ENCODE measurements at regions not wholly inside any gene's neighbourhood (a gene's known extent, or its start where the extent isn't known, plus 50 kb on each side); places are given as distances from the start of the nearest gene placed in this dataset.

DNA sequence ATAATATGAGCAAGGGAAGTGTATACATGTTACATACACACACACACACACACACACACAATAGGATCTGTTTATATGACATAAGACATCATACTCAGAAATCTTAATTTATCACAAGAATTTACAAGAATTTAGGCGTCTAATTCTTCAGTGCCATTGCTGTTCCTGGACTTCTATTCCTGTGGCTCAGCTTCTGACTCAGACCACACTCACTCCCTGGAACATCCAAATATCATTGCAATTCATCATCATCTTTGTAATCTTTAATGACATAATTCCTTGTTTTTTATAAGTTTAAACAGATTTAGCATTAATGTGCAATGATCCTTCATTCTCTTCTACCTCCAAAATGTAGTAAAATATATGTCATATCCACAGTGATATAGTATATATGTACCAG, 544.2 kb downstream of the FOXG1 start:
- no peak for DNase-seq (ENCODE audit: extremely low read depth in 1 of 11, low read depth in 9 of 11, low spot score in 4 of 11)

DNA sequence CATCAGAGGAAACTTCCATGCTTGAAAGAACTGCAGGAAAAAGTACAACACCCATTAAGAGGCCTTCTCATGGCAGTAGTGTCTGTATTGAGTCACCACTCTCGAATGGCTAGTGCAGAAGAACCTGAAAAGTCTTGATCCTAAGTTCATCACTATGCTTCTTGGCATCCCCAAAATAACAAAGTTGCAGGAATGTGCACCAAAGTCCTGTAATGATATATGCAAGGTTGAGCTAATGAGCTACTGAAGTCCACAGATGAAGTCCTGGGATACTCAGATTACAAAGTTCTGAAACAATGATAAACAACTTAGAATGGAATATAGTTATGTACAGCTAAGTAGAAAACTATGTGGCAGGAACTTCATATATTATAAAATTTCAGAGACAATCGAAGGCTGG, 545.4 kb downstream of the FOXG1 start:
- DNase-seq (ENCODE audit: extremely low read depth in 1 of 11, low read depth in 9 of 11, low spot score in 4 of 11) = no peak

DNA sequence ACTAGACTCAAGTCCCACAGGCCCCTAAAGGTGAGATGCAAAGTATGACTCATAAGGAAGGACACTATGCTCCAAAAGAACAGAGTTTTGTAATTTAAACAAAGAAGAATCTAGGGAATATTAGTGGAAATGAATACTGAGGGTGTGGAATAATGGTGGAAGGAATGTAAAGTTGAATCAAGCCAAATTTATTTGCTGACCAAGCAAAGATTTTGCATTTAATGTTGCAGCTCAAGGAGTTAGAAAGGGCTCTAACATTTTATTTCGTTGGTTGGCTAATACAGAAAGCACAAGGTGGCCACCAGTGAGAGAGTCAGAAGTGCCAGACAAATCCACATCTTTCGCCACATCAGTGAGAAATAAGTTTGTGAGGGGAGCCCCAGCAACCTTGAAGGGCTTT, 550.3 kb downstream of the FOXG1 start:
- no peak for DNase-seq (ENCODE audit: extremely low read depth in 1 of 11, low read depth in 9 of 11, low spot score in 4 of 11)

DNA sequence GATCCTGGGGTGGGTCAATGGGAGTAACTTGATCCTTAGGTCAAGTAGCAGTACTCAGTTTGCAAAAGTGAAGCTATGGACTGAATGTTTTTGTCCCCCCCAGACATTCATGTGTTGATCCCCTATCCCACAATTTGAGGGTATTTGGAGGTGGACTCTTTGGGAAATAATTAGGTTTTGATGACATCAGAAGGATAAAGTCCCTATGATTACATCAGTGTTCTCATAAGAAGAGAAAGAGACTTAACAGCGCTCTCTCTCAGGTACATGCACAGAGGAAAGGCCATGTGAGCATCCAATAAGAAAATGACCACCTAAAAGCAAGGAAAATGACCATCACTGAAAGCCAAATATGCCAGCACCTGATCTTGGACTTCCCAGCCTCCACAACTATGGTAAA, 550.8 kb downstream of the FOXG1 start:
- no peak for DNase-seq (ENCODE audit: extremely low read depth in 1 of 11, low read depth in 9 of 11, low spot score in 4 of 11)

DNA sequence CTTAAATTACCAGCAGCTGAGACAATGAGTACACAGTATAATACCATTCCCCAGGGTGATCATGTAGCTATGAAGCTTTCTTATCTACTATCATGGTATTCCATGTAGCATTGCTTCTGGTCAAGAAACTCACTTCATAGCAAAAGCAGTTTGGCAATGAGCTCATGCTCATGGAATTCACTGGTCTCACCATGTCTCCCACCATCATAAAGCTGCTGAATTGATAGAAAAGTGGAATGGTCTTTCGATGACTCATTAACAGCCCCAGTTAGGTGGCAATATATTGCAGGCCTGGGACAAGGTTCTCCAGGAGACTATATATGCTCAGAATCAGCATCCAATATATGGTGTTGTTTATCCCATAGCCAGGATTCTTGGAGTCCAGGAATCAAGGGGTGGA, 553.7 kb downstream of the FOXG1 start:
- DNase-seq (ENCODE audit: extremely low read depth in 1 of 11, low read depth in 9 of 11, low spot score in 4 of 11) = no peak

DNA sequence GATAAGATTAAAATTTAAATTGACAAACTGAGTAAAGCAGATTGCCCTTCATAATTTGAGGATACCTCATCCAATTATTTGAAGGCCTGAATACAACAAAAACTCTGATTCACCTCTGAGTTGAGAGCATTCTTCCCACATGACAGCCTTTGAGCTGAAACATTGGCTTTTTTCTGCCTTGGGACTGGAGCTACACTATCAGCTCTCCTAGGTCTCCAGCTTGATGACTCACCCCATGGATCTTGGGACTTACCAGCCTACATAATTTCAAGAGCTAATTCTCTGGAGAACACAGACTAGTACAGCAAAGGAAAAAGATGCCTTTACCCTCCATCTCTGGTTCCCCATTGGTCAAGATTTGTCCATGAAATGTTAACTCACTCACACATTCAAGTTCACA, 555.1 kb downstream of the FOXG1 start:
- no peak for DNase-seq (ENCODE audit: extremely low read depth in 1 of 11, low read depth in 9 of 11, low spot score in 4 of 11)

DNA sequence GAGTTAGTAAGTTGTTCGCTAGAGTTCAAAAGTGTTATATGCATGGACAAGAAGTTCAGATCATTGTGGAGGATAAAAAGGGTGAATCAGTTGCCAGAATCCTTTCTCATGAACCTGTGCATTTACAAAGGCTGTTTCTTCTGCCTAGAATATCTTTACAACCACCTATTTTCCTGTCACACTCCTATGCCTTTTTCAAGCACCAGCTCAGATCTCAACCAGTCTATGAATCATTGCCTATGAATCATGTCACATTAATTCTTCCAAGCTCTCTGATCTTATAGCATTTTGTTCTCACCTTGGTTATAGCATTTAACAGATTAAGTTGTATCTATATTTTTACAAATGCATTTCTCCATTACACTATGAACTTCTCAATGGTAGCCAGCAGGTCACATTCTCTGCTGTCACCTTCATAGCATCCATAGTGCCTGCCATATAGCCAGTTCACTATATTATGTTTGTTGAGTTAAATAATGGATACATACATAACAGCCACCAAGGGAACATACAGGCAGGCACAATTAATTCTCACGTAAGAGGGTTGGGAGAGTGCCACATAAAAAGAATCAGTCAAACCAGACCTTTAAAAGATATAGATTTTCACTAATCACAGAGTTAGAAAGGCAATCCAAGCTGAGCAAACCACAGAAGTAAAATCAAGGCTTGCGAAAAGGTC, 573.0 kb downstream of the FOXG1 start:
- DNase-seq (ENCODE audit: extremely low read depth in 1 of 11, low read depth in 9 of 11, low spot score in 4 of 11) = no peak

DNA sequence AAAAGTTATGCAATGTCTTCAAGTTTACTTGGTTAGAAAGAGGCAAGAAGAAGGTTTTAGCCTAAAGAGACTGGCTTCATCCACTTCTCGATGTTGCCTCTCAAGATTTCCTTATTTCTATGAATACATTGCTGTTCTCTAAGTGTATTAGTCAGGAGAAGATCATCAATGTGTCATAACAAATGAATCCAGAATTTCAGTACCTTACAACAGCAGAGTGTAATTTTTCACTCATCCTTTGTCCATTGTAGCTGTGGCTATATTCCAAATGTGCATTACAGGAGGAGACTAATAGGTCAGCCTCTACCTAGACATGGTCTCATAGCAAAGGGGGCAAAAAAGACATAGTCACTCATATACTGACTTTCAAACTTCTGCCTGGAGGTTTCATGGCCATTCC, 579.1 kb downstream of the PRKD1 start:
- DNase-seq (ENCODE audit: extremely low read depth in 1 of 11, low read depth in 9 of 11, low spot score in 4 of 11) = no peak

DNA sequence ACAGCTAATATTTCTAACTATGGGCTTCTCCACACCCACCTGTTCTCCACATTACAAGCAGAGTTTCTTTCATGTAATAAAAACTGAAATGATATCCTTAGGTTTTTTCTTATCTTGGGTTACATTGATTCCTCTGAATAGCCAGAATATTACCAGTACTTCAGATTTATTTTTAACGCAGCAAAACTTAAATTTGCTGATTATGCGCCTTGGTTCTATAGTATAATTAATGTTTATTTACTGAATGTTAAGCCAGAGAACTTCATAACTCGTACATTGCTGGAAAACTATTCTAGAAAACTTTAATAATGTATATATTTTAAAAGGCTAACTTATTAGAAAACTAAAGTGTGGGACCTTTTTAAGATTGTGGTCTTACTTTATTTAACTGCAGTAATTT, 577.2 kb downstream of the PRKD1 start:
- DNase-seq (ENCODE audit: extremely low read depth in 1 of 11, low read depth in 9 of 11, low spot score in 4 of 11) = no peak

DNA sequence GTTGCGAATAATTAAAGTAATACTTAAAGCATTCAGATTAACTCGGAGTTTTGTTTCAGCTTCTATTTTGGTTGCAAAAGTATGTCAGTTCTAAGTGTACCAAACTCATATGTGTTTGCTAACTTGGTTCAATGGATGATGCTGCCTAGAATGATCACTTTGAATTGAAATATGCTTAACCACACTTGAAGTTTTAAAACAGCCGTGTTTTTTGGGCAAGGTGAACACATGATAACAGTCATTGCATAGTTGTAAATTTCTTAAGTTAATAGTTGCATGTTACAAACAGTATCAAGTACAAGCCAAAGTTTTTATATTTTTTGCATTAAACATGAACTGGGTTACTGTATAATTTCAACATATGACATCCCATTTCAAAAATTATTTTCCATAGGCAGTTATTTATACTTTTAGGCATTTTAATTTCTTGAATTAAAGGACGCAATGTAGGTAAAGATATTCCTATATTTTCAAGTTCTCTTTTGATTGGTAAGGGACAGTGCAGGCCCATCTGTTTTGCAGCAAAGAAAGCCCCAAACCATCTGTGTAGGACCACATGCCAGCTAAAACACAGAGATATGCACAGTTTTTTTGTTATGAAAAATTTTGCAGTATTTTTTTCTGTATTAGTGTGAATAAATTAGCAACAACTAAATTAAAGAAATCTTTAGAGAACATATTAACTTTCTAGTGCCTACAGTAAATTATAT, 575.5 kb downstream of the PRKD1 start:
- no peak for DNase-seq (ENCODE audit: extremely low read depth in 1 of 11, low read depth in 9 of 11, low spot score in 4 of 11)

DNA sequence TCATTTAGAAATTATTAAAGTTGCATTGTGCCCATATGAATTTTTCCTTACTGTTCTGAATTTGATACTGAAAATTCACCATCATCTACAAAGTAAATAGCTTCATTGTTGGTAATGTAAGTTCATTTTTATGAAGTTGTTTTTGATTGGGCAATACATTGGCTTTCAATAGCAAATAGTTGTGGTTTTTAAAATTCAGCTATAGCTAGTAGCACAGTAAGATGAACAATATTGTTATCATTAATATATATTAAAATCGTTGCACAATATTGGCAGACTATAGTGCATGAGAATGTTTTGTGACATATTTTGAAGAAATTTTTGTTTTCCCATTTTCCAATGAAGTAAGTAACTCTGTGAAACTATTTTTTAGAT, 575.0 kb downstream of the PRKD1 start:
- no peak for DNase-seq (ENCODE audit: extremely low read depth in 1 of 11, low read depth in 9 of 11, low spot score in 4 of 11)

DNA sequence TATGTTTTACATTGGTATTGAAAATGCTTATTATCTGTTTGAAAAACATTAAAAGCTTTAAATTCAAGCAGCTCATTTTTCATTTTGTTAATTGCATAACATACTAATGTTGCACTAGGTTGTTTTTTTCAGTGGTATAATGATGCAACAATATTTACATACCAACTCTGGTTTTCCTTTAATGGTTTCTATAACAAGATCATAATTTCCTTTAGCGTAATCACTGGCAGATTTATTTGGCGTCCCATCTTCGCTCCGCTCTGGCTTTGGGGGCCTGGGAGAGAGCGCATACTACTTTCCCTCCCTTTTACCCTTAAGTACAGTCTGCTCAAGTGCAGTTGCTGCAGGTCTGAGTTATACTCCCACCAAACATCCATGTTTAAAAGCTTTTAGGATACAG, 574.1 kb downstream of the PRKD1 start:
- DNase-seq (ENCODE audit: extremely low read depth in 1 of 11, low read depth in 9 of 11, low spot score in 4 of 11) = no peak

DNA sequence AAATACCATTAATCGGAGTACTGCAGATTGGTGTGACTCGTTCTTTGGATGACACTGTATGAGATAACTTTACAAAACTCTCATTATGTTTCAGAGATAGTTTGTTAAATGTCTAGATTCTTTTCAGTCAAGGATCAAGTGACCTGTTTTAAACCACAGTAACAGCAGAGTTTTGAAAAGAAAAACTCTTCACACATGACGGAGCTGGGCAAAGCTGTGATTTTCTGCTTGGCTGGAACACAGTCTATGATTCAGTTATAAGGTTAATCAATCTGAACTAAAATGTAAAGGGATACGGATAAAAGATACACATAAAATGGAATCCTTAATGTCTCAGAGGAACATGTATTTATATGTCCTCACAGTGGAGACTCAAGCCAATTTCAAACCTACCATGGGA, 573.2 kb downstream of the PRKD1 start:
- peak in 2 of 11 donors; percentile 0 to 9 for DNase-seq (ENCODE audit: extremely low read depth in 1 of 11, low read depth in 9 of 11, low spot score in 4 of 11)

DNA sequence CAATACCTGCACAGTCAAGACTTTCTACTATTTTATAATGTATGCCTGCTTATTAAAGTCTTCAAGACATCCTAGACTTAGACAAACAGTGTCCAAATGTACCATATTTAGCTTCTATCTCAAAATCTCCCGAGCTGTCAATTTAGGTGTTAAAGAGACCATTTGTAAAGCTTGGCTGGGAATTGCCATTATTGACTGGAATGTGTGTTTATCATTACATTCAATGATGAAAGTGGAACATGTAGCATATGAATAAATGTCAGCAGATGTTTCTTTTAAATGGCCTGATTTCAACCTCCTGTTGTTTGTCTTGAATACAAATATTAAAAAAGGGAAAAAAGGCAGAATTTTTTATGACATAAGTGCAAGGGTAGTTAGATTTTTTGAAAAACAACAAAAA, 572.3 kb downstream of the PRKD1 start:
- DNase-seq (ENCODE audit: extremely low read depth in 1 of 11, low read depth in 9 of 11, low spot score in 4 of 11) = no peak

DNA sequence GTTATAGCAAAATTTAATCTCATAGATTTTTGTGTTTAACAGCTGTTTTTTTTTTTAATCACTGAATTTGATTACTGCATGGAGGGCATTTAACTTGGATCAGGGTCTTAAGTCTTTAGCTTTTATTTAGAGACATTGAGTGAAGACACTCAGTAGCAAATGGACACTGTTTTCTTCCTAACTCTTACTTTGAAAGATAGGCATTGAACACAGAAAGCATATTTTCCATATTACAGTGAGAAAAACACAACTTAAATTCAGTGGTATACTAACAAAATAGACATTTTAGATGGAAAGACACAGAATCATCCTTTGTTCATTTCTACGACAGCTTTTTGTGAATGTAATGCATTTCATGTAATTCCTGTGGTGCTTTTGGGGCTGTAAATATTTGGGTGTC, 571.8 kb downstream of the PRKD1 start:
- DNase-seq (ENCODE audit: extremely low read depth in 1 of 11, low read depth in 9 of 11, low spot score in 4 of 11) = no peak

DNA sequence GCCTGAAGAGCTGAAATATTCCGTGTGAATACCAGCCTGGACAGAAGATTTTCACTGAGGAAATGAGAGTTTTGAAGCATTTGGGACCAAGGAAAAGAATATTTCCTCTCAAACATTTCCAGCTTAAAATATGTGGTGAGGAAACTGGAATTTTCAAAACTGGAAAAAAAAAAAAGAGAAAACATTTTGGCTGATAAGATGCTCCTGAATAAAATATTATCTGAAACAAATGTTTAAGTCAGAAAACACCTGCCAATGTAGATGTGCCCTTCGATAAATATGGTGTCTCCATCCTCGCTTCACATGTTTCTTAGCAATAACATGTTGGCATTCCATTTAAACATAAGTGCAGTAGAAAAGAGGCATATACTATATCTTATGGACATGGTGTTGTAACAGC, 567.0 kb downstream of the PRKD1 start:
- DNase-seq (ENCODE audit: extremely low read depth in 1 of 11, low read depth in 9 of 11, low spot score in 4 of 11) = no peak

DNA sequence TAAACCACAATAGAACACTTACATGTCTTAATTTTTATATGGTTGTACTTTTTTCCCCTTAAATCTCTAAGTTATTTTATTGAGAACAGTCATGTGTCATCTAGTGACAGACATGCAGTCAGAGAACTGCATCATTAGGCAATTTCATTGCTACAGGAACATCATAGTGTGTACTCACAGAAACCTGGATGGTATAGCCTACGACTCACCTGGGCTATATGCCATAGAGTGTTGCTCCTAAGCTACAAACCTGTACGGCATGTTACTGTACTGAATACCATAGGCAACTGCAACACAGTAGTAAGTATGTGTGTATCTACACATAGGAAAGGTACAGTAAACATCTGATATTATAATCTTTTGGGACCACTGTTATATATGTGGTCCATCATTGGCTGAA, 557.6 kb downstream of the PRKD1 start:
- no peak for DNase-seq (ENCODE audit: extremely low read depth in 1 of 11, low read depth in 9 of 11, low spot score in 4 of 11)

DNA sequence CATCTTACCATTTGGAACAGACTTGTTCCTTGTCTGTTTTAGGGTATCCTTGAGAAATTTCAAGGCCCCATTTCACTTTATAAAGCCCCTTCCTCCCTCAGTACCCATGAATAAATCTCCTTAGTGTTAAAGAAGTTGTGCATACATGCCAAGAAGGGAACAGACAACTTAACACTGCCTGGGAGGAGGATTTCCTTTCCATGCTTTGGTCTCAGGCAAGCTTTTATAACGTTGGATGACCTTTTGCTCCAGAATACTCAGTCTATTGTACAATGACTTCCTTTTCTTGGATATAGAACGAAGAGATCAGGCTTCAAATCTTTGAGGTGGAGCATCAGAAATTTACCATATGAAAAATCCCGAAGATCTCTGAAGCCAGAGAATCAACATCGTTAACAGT, 551.4 kb downstream of the PRKD1 start:
- no peak for DNase-seq (ENCODE audit: extremely low read depth in 1 of 11, low read depth in 9 of 11, low spot score in 4 of 11)

DNA sequence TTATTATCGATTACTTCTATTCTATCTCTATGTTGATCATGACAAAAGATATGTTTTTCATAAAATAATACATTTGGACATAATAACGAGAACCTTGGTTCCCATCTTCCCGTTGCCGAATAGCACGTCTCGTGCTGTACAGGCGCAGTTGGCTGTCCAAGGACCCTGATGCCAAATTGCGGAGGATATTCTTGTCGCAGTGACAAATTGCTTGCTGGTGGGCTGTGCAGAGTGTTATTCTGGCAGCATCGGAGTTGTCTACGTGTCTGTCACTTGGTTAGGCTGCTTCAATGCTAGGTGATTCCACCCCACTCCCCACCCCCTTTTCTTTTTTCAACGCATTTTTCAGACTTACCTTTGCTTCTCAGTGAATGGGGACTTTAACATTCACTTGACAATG, 546.8 kb downstream of the PRKD1 start:
- no peak for DNase-seq (ENCODE audit: extremely low read depth in 1 of 11, low read depth in 9 of 11, low spot score in 4 of 11)

DNA sequence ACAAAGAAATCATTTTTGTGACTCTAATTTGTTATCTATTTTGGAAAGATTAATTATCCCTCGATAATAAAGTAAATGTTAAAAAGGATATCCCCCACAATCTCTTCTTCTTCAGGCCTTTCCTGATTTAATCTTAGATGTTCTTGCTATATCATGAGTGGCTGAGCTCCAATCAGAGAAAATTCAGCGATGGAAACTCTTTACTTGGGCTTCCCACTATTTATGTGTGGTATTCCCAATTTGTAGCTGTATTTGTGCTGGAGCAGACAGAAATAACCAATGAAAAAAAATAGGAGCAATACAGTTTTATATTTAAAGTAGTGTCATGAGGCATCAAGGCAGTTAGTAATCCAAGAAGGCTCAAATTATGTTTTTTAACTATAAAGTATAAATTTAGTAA, 539.1 kb downstream of the PRKD1 start:
- no peak for DNase-seq (ENCODE audit: extremely low read depth in 1 of 11, low read depth in 9 of 11, low spot score in 4 of 11)

DNA sequence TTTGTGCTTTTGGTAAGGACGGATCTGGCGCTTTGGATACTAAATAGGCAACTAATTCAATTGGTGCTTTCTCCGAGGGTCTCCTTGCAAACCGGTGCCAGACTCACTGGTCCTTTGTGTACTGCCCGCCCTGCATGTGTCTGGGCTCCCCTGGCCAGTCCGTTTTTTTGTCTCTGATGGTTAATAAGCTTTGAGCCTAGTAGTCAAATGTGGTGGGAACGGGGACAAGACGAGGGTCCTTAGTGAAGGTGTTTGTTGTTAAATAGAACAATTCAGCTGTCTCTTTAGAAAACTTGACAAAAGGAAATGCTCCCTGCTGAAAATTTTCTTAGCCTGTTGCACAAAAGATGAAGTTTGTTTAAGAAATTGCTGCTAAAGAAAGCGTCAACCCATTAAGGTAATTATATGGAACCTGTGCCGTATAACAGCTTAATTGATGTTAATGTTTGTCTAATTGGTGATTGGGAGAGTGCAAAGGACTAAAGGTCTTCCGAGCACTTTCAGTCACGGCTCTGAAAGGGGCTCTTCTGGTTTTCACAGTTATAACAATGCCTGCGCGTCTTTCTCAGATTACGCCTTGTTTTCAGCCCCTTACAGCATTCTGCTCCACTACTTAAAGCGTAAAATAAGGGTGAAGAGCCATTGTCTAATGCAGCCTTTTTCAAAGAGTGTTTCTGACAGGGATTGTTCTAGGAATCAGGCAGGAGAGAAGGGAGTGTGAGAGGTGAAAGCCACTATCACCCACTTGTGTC, 537.4 kb downstream of the PRKD1 start:
- no peak for DNase-seq (ENCODE audit: extremely low read depth in 1 of 11, low read depth in 9 of 11, low spot score in 4 of 11)
